Prostate gland (tissue), 2 donors: ENCODE measurements at regions not wholly inside any gene's neighbourhood (a gene's known extent, or its start where the extent isn't known, plus 50 kb on each side); places are given as distances from the start of the nearest gene placed in this dataset.

ENCODE experiments used
- POLR2A ChIP-seq: fragments of 450-650 bp; IDR thresholded peaks from one replicate; pipeline ENCODE4 v1.6.1; 2016; ENCODE audit warnings: antibody characterized with exemption, mild to moderate bottlenecking
- POLR2AphosphoS5 ChIP-seq: sonication (generic); formaldehyde crosslinking; IDR thresholded peaks from one replicate; pipeline ENCODE4 v1.6.1; 2017; ENCODE audit warnings: antibody characterized with exemption
- TF ChIP-seq, protein P1 (sequence below), 4 experiments: fragments of 200-600 bp in 2 of 4; fragments of 450-650 bp in 2 of 4; sonication (generic) in 2 of 4; IDR thresholded peaks; 1 replicate in 3 of 4; 2 replicates in 1 of 4; pipeline ENCODE4 v1.5.1; 2016 to 2019; ENCODE audit warnings: antibody characterized with exemption in 4 of 4, mild to moderate bottlenecking in 2 of 4, moderate library complexity in 2 of 4

DNA sequence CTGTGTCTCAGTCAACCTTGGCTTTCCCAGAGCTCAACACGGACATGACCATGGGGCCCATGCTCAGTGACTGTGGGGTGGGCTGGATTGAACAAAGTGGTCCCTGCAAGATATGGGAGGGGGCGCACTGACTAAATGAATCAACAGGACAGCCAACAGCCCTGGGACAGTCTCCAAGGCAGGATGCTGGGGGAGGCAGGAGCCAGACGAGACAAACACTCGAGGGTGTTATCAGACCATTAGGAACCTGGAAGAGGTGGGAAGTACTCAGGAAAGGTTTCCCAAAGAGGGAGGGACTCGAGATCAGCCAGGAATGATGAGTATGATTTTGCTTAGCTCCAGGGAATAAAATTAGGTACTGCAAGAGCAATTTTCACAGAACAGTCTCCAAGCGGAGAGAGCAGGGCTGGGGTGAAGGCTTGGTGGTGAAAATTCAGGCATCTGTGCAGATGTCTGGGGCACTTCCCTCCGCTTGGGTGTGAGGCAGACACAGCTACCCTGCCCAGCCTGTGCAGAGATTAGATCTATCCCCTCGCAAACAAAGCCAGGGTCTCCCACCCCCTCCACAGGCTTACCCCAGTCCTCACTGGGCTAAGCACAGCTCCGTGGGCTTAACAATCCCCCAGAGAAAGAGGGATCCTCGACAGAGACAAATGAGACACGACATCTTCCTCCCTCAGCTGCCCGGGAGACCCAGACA is 261.1 kb upstream of the ZMIZ1 start:
- TF ChIP-seq, protein P1, sequence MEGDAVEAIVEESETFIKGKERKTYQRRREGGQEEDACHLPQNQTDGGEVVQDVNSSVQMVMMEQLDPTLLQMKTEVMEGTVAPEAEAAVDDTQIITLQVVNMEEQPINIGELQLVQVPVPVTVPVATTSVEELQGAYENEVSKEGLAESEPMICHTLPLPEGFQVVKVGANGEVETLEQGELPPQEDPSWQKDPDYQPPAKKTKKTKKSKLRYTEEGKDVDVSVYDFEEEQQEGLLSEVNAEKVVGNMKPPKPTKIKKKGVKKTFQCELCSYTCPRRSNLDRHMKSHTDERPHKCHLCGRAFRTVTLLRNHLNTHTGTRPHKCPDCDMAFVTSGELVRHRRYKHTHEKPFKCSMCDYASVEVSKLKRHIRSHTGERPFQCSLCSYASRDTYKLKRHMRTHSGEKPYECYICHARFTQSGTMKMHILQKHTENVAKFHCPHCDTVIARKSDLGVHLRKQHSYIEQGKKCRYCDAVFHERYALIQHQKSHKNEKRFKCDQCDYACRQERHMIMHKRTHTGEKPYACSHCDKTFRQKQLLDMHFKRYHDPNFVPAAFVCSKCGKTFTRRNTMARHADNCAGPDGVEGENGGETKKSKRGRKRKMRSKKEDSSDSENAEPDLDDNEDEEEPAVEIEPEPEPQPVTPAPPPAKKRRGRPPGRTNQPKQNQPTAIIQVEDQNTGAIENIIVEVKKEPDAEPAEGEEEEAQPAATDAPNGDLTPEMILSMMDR (IDR thresholded peaks at IDR 0.05) = no peak
- TF ChIP-seq POLR2A (no peak), POLR2AphosphoS5 (no peak)
